Peyer's patch (tissue), 4 donors: ENCODE measurements at regions not wholly inside any gene's neighbourhood (a gene's known extent, or its start where the extent isn't known, plus 50 kb on each side); places are given as distances from the start of the nearest gene placed in this dataset.
"Not testable (repeated sequence)": the region's sequence is repeated elsewhere in the genome, so short reads cannot be mapped to it uniquely, and the experiment has no call there.

Experiments
- DNase-seq, 3 donors: peaks; one replicate each; pipeline ENCODE4 v3.0.0-alpha.2; 2017 to 2019
- H3K27ac ChIP-seq, 4 donors: fragments of 200-600 bp; sonication (generic); one replicate each; pipeline ENCODE4 v1.5.1; 2016 to 2019
- H3K27me3 ChIP-seq, 2 donors: fragments of 200-600 bp; sonication (generic); one replicate each; pipeline ENCODE4 v1.5.1; 2019
- H3K36me3 ChIP-seq, 3 donors: fragments of 200-600 bp; sonication (generic); one replicate each; pipeline ENCODE4 v1.5.1; 2016 to 2019
- H3K4me1 ChIP-seq, 4 donors: fragments of 200-600 bp; sonication (generic); one replicate each; pipeline ENCODE4 v1.5.1; 2016 to 2019
- H3K4me3 ChIP-seq, 4 donors: fragments of 200-600 bp; sonication (generic); 1 replicate in 3 of 4; 2 replicates in 1 of 4; pipeline ENCODE4 v1.5.1; 2016 to 2019; ENCODE audit warnings: mild to moderate bottlenecking in 1 of 4
- H3K9me3 ChIP-seq, 4 donors: fragments of 200-600 bp; sonication (generic); one replicate each; pipeline ENCODE4 v1.5.1; 2016 to 2019; ENCODE audit warnings: mild to moderate bottlenecking in 1 of 4
- POLR2A ChIP-seq, 2 donors: fragments of 450-650 bp; IDR thresholded peaks; one replicate each; pipeline ENCODE4 v1.5.1; 2017; ENCODE audit warnings: antibody characterized with exemption in 2 of 2, mild to moderate bottlenecking in 2 of 2, moderate library complexity in 2 of 2
- TF ChIP-seq, protein P1 (sequence below), 6 experiments: fragments of 450-650 bp in 4 of 6; fragments of 200-600 bp in 2 of 6; sonication (generic) in 1 of 6; IDR thresholded peaks; one replicate each; pipeline ENCODE4 v1.5.1; 2017 to 2019; ENCODE audit warnings: antibody characterized with exemption in 6 of 6, mild to moderate bottlenecking in 3 of 6, moderate library complexity in 1 of 6

GRCh38 chr5:42943931-42944631 lies 96.0 kb downstream of the ANXA2R start:
- Histone ChIP-seq H3K9me3 (no peaks in the 10 kb centered on the region), H3K4me1 (no peaks in the 10 kb centered on the region), H3K36me3 (no peaks in the 10 kb centered on the region), H3K27me3 (peaks cover 0 to 8% of the 10 kb centered on the region in 2 donors), H3K27ac (no peak overlapping the region), H3K4me3 (no peak overlapping the region)
- no peak for DNase-seq
- TF ChIP-seq, protein P1, sequence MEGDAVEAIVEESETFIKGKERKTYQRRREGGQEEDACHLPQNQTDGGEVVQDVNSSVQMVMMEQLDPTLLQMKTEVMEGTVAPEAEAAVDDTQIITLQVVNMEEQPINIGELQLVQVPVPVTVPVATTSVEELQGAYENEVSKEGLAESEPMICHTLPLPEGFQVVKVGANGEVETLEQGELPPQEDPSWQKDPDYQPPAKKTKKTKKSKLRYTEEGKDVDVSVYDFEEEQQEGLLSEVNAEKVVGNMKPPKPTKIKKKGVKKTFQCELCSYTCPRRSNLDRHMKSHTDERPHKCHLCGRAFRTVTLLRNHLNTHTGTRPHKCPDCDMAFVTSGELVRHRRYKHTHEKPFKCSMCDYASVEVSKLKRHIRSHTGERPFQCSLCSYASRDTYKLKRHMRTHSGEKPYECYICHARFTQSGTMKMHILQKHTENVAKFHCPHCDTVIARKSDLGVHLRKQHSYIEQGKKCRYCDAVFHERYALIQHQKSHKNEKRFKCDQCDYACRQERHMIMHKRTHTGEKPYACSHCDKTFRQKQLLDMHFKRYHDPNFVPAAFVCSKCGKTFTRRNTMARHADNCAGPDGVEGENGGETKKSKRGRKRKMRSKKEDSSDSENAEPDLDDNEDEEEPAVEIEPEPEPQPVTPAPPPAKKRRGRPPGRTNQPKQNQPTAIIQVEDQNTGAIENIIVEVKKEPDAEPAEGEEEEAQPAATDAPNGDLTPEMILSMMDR (IDR thresholded peaks at IDR 0.05), result no peak
- TF ChIP-seq POLR2A (IDR thresholded peaks at IDR 0.05), result no peak

GRCh38 chr5:42940853-42941252 lies 99.3 kb downstream of the ANXA2R start:
- no peaks in the 10 kb centered on the region for H3K27me3 ChIP-seq
- DNase-seq, result no peak

GRCh38 chr5:42932011-42932410 lies 108.1 kb downstream of the ANXA2R start:
- not testable (repeated sequence) for H3K27ac ChIP-seq, H3K4me3 ChIP-seq, H3K9me3 ChIP-seq, H3K36me3 ChIP-seq, H3K27me3 ChIP-seq, H3K4me1 ChIP-seq, DNase-seq

More at GRCh38 chr5:42940853-42941252, 99.3 kb downstream of the ANXA2R start:
- Histone ChIP-seq H3K4me1 (no peaks in the 10 kb centered on the region), H3K36me3 (no peaks in the 10 kb centered on the region), H3K9me3 (no peaks in the 10 kb centered on the region), H3K4me3 (no peak overlapping the region), H3K27ac (no peak overlapping the region)
- TF ChIP-seq POLR2A (IDR thresholded peaks at IDR 0.05), result no peak
- TF ChIP-seq, protein P1 (IDR thresholded peaks at IDR 0.05), result no peak

GRCh38 chr5:42931451-42931850 lies 108.7 kb downstream of the ANXA2R start:
- H3K27me3 ChIP-seq, H3K36me3 ChIP-seq, H3K9me3 ChIP-seq, H3K27ac ChIP-seq, DNase-seq, H3K4me3 ChIP-seq, H3K4me1 ChIP-seq: not testable (repeated sequence)

DNA sequence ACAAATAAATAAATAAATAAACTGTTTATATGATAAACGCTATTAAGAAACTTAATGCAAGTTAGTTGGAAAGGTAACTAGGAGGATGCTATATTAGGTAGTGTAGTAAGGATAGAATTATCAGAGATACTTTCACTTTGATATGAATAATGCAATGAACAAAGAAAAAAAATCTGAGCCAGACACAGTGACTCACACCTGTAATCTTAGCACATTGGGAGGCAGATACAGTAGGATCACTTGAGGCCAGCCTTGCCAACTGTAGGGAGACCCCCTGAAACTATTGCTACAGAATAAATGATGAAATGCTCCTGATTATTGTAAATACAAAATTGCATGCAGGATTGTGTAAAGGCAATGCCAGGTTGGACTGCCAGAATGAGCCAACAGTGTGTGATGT lies 109.2 kb downstream of the ANXA2R start:
- no peaks in the 10 kb centered on the region for H3K9me3 ChIP-seq
- no peak overlapping the region for H3K27ac ChIP-seq
- DNase-seq, result no peak
- TF ChIP-seq POLR2A (IDR thresholded peaks at IDR 0.05), result no peak
- TF ChIP-seq, protein P1 (IDR thresholded peaks at IDR 0.05), result no peak
- H3K27me3 ChIP-seq, result no peaks in the 10 kb centered on the region
- H3K4me1 ChIP-seq, result no peaks in the 10 kb centered on the region
- no peaks in the 10 kb centered on the region for H3K36me3 ChIP-seq
- H3K4me3 ChIP-seq, result no peak overlapping the region

DNA sequence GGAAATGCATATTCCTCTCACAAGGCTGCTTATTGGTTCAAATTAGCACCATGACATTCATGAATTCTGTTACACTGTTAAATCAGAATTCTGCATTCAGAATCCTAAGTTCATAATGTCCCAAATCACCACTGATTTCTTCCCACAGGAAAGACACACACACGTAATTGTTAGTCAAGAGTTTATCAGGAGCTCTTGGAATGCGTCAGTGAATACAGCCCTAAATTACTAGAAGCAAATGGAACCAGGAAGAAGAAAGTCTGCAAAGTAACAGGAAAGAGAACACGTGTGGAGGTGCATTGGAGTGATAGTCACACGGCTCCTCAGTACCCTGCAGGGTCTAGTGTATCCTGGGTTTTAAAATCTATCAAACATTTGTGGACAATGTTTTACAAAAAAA lies 110.2 kb downstream of the ANXA2R start:
- H3K36me3 ChIP-seq, result no peaks in the 10 kb centered on the region
- TF ChIP-seq, protein P1 (IDR thresholded peaks at IDR 0.05), result no peak
- TF ChIP-seq POLR2A (IDR thresholded peaks at IDR 0.05), result no peak
- H3K4me3 ChIP-seq, result no peak overlapping the region
- no peaks in the 10 kb centered on the region for H3K27me3 ChIP-seq
- no peak for DNase-seq
- H3K9me3 ChIP-seq, result no peaks in the 10 kb centered on the region
- H3K27ac ChIP-seq, result no peak overlapping the region
- H3K4me1 ChIP-seq, result no peaks in the 10 kb centered on the region

GRCh38 chr5:42927730-42928129 lies 112.4 kb downstream of the ANXA2R start:
- no peaks in the 10 kb centered on the region for H3K9me3 ChIP-seq
- DNase-seq, result no peak

More at GRCh38 chr5:42927730-42928129, 112.4 kb downstream of the ANXA2R start:
- no peaks in the 10 kb centered on the region for H3K36me3 ChIP-seq
- no peaks in the 10 kb centered on the region for H3K27me3 ChIP-seq
- H3K4me3 ChIP-seq, result no peak overlapping the region
- no peaks in the 10 kb centered on the region for H3K4me1 ChIP-seq
- TF ChIP-seq, protein P1 (IDR thresholded peaks at IDR 0.05), result no peak
- no peak for TF ChIP-seq POLR2A (IDR thresholded peaks at IDR 0.05)
- no peak overlapping the region for H3K27ac ChIP-seq
